OCI-LY3 (cell line): ENCODE measurements at regions not wholly inside any gene's neighbourhood (a gene's known extent, or its start where the extent isn't known, plus 50 kb on each side); places are given as distances from the start of the nearest gene placed in this dataset.

Experiments
- EZH2phosphoT487 ChIP-seq: fragments of 200-600 bp; shearing (Covaris generic); IDR thresholded peaks from 2 replicates; pipeline ENCODE4 v1.6.1; 2018; ENCODE audit warnings: antibody characterized with exemption, mixed run types, low read depth
- TF ChIP-seq, protein P1 (sequence below): fragments of 200-600, 300-600 bp; sonication (generic); IDR thresholded peaks from 2 replicates; pipeline ENCODE4 v1.5.1; 2014; ENCODE audit warnings: antibody characterized with exemption, low read length, low read depth

DNA sequence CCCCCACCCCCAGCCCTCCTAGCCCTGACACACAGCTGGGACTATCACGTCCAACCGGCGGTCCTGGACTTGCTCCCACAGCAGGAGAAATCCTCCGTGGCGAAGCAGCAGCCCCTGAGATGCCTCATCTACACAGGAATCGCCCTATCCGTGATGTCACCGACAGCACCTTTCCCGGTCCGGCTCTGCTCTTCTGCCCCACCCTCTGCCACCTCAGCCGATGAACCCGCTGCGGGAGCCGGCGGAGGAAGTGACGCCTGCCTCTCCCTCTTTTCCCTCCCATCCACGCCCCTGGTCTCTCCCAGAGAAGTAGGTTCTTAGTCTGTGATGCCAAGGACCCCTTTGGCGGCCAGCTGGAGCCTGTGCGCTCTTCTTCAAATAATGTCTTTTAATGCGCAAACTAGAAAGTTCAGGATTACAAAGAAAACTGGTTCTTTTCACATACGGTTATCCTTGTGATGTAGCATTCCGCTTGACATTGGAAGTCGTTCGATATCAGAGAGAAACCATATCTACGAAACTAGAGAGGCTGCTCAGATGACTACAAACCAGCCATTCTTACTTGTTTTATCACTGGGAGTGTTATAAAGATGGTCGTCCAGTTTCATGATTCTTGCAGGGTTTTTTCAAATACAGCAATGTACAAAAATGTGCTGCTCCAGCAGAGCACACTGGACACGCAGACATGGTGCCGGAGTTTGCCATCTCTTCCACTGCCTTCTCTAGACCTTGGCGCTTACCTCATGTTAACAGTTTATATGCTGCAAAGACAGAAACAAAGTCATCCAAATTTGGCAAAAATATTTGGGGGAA is 120.3 kb downstream of the PPIAL4G start:
- TF ChIP-seq, protein P1, sequence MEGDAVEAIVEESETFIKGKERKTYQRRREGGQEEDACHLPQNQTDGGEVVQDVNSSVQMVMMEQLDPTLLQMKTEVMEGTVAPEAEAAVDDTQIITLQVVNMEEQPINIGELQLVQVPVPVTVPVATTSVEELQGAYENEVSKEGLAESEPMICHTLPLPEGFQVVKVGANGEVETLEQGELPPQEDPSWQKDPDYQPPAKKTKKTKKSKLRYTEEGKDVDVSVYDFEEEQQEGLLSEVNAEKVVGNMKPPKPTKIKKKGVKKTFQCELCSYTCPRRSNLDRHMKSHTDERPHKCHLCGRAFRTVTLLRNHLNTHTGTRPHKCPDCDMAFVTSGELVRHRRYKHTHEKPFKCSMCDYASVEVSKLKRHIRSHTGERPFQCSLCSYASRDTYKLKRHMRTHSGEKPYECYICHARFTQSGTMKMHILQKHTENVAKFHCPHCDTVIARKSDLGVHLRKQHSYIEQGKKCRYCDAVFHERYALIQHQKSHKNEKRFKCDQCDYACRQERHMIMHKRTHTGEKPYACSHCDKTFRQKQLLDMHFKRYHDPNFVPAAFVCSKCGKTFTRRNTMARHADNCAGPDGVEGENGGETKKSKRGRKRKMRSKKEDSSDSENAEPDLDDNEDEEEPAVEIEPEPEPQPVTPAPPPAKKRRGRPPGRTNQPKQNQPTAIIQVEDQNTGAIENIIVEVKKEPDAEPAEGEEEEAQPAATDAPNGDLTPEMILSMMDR: no peak
- no peak for TF ChIP-seq EZH2phosphoT487
